HG03520 (cell line): ENCODE measurements at regions not wholly inside any gene's neighbourhood (a gene's known extent, or its start where the extent isn't known, plus 50 kb on each side); places are given as distances from the start of the nearest gene placed in this dataset.

Experiments used
- ATAC-seq: cut with Tn5 transposase; IDR thresholded peaks from one replicate; pipeline ENCODE4 v1.9.1; 2021; ENCODE audit warnings: mild to moderate bottlenecking, moderate library complexity; ENCODE audit not compliant: unreplicated experiment

DNA sequence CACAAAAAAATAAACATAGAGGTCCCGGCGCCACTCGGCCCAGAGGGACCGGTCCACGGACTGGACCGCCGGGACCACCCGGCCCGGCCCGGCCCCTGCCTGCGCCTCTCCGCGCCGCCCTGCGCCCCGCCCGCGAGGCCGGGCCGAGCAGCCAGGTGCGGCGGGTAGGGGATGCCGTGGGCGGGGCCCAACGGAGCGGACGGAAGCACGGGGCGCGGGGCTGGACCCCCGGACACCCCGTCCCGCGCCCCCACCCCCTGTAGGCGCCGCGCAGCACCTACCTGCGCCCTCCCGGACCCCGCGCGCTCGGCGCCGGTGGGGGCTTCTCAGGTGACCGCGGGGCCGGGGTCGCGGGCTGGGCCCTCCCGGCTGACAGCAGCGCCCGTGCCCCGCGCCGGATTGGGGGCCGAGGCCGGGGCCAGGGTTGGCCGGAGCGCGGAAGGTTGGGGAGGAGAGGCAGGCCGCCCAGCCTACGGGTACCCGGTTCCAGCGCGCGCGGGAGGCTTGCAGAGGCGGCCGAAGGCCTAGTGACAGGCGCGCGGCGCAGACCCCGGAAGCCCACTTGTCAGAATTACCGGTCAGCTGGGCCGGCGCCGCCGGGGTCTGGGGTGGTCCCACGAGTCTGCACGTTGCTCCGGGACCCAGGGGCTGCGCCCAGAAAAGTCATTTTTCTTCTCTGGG lies 351.9 kb upstream of the CAMK1G start:
- ATAC-seq: no peak

DNA sequence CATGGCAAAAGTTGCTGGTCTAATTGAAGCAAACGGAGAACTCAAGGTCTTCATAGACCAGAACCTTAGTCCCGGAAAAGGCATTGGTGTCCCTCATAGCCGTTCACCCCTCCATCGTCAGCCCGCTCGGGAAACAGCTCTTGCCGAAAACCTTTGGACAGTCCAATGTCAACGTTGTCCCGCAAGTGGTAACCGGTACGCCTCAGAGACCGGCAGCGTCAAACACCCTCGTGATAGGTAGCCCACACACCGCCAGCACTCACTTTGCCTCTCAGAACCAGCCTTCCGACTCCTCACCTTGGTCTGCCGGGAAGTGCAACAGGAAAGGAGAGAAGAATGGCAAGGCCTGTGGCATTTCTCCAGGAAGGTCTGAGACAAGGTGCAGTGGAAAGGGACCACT lies 351.3 kb upstream of the CAMK1G start:
- no peak for ATAC-seq

DNA sequence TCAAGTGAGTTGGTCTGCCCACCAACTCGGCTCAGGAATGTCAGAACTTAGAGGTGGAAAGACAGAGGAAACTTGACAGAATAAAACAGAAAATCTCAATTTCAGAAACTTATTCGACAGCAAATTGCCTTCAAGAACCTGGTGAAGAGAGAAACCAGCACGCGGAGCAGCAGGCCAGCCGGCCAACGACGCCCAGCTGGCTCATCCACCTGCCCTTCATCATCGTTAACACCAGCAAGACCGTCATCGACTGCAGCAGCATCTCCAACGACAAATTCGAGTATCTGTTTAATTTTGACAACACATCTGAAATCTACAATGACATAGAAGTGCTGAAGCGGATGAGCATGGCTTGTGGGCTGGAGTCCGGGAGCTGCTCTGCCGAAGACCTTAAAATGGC lies 350.8 kb upstream of the CAMK1G start:
- no peak for ATAC-seq

DNA sequence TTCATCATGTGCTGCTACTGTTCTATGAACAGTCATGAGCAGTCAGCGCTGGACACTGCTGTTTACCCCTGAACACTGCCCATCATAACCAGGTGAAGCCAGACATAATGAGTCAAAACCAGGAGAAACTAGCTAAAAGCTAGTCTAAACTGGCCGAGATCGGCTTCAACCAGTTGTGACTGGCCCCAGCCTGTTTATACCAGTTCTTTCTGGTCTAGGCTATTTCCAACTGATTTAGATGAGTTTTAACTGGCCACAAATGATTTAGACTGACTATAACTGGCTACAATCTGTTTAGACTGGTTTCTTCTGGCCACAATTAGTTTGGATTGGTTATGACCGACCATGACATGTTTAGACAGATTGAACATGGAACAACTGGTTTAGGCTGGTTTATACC lies 348.3 kb upstream of the CAMK1G start:
- no peak for ATAC-seq

DNA sequence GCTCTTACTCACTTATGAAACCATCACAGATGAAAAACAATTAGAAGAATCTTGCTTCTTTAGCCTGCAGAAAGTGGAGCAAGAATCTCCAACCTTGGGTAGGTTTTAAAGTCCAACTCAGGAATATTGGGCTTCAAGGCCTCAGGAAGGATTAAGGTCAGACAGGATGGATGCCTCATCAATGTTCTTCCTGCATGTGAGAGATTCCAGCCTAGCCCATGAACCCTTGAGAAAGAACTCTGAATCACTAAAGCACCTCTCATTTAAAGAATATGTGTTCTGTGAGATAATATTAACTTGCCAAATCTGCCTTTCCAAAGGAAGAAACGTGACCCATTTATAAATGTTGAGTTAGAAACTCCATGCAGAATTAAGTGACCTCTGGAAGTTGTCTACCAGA lies 345.2 kb upstream of the CAMK1G start:
- no peak for ATAC-seq

GRCh38 chr1:209240351-209240750 lies 343.2 kb upstream of the CAMK1G start:
- no peak for ATAC-seq

GRCh38 chr1:209241487-209241886 lies 342.0 kb upstream of the CAMK1G start:
- ATAC-seq: no peak

- peak; percentile 80 for ATAC-seq
Observed at GRCh38 chr1:209248649-209249279, 334.8 kb upstream of the CAMK1G start.

DNA sequence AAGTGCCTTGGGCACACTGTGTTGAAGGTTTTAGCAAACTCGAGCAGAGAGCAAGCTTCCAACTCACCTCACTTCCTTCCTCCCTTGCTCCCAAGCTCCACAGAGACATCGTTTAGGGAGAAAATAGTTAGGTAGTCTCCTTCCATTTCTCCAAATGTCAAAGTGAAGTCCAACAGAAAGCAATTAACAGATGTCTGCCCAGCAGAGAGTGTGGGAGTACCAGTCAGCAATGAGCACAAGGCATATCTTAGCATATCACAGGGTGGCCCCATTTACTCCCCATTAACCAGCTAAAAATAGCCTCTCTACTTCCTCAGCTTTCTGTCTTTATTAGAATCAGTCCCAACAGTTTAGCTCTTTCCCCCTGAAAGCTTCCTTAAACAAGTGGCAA lies 334.2 kb upstream of the CAMK1G start:
- no peak for ATAC-seq

GRCh38 chr1:209249785-209250440 lies 333.6 kb upstream of the CAMK1G start:
- ATAC-seq: no peak

DNA sequence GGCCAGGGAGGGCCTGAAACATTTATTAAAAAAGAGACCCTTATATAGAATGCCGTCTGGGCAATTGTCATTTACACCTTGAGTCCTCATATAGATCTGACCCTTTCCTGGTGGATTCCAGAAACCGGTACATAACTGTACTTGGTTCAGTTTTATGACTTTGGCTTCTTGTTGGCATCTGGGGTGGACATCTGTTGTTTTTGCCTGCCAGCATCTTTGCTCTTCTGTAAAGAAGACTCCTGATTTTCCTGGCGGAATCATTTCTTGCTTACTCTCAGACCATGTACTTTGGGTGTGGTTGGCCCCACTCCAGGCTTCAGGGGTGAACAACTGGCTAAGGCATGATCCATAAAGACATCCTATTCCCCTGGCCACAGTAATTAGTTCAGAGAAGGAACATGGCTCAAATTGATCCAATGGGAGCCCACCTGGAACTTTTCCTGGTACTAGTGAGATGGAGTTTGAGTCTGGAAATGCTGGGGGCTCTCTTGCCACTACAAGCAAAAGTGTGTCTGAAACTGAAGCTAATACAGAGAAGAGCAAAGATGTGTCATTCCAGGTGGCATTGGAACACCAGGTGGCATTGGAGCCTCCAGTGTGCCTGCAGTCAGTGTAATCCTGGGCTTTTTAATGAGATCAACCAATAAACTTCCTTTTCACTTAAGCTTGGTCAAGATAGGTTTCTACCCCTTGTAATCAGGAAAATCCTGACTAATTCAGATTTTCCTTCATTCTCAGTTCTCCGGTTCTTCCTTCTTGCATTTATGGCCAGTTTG lies 332.5 kb upstream of the CAMK1G start:
- no peak for ATAC-seq

DNA sequence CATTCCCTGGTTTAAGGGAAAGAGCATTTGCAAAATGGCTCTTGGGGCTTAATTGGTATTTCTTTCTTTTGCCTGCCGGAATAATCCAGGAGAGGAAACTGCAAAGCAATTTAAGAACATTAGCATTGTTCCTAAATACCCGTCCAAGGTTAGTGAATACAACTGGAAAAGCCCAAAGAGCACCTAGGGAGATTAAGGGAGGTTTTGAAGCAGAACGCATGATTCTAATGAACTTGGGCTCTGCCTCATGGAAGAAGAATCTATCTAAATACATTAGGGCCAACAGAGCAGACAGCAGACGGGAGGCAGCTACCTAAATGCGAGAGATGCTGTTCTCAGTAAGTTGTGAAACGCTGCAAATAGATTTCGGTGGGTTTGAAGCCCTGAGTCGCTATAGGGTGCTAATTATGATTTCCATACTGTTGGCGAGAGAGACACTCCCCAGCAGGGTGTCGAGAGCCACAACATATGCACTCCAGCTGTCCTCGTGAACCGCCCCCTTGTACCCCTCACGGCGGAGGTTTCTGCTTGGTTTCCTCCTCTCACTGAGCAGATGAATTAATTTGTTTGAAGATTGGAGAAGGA lies 326.7 kb upstream of the CAMK1G start:
- no peak for ATAC-seq

DNA sequence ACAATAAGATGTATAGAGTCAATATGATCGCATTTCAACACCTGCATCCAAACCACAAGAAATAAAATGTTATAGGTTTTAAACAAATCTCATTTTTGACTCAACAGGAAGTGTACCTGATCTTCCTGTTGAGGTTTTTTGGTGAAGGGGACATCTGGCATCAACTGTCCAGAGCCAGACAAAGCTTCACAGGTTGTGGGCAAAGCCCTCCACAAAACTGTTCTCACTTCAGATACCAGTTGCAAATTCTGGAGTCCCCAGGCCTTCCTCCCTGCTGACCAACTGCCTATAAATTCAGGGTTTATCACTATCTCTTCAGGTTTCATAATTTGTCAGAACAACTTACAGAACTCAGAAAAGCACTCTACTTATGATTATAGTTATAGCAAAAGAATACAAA lies 326.1 kb upstream of the CAMK1G start:
- no peak for ATAC-seq

GRCh38 chr1:209260136-209260535 lies 323.4 kb upstream of the CAMK1G start:
- ATAC-seq: no peak

- no peak for ATAC-seq
Observed at GRCh38 chr1:209262631-209263030, 320.9 kb upstream of the CAMK1G start.

GRCh38 chr1:209265301-209265700 lies 318.2 kb upstream of the CAMK1G start:
- ATAC-seq: no peak

GRCh38 chr1:209266590-209267205 lies 316.8 kb upstream of the CAMK1G start:
- ATAC-seq: no peak

- ATAC-seq: no peak
Observed at GRCh38 chr1:209267968-209268367, 315.5 kb upstream of the CAMK1G start.

- no peak for ATAC-seq
Observed at GRCh38 chr1:209268479-209268878, 315.0 kb upstream of the CAMK1G start.

DNA sequence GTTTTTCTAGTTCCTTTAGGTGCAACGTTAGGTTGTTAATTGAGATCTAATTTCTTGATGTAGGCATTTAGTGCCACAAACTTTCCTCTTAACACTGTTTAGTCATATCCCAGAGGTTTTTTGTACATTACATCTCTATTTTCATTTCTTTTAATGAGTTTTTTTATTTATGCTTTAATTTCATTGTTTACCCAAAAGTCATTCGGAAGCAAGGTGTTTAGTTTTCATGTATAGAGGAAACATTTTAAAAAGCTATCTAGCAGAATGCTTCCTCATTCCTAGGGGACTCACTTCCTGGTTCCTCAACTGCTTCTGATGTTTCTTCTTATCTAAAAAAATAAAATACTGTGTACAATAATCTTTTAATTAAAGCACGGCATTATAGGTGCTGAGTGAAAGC lies 307.2 kb upstream of the CAMK1G start:
- no peak for ATAC-seq

- ATAC-seq: no peak
Observed at GRCh38 chr1:209277662-209278061, 305.9 kb upstream of the CAMK1G start.
